C1 segment of cervical spinal cord (tissue), 14 donors: ENCODE measurements at regions not wholly inside any gene's neighbourhood (a gene's known extent, or its start where the extent isn't known, plus 50 kb on each side); places are given as distances from the start of the nearest gene placed in this dataset.
"Not testable (repeated sequence)": the region's sequence is repeated elsewhere in the genome, so short reads cannot be mapped to it uniquely, and the experiment has no call there.

ENCODE experiments used
- DNase-seq, 14 donors: peaks; one replicate each; lab custom pipeline; 2025; lab: John Stamatoyannopoulos, UW

DNA sequence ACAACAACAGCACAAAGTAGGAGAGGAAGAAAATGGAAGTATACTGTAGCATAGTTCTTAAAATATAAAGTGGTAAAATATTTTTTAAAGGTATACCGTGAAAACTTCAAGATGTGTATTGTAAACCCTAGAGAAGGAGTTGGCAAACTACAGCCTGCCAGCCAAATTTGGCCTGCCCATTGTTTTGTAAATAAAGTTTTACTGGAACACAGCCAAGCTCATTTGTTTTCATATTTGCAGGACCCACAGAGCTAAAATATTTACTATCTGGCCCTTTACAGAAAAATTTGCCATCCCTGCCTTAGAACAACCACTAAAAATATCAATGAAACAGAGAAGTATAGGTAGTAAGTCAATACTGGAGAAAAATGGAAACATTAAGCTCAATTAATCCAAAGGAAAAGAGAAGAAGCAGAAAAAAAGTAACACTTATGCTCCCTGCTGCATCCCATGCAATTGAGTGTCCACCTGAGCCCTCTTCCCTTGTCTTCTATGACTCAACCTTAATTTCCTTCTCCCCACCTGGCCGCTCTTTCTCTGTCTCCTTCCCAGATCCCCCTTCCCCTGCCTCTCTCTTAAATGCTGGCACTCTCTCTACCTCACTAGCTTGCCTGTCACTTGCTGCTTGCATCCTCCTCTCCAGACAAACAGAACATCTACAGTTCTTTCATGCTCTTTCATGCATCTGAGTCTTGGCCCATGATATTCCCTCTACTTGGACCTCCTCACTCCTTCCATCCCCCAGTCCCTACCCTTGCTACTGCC, 50.6 kb upstream of the FER start:
- DNase-seq, result no peak

- no peak for DNase-seq
Measured at GRCh38 chr5:108696407-108696806, 51.3 kb upstream of the FER start.

DNA sequence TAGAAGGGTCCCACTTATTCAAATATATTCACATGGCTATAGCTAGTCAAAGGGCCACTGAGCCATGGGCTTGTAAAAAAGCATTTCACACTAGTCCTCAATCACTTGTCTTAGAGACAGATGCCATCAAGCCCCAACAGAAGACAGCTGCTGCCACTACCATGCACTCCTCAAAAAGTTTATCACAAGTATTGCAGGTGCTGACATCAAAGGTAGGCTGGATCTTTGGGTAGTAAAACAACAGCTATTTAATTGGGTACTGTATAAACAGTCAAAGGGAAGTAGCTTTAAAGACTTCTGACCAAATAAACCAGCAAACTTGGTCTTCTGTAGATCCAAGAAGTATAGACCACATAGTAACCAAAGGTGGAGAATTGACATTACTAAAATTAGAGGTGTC, 59.2 kb upstream of the FER start:
- DNase-seq, result no peak

DNA sequence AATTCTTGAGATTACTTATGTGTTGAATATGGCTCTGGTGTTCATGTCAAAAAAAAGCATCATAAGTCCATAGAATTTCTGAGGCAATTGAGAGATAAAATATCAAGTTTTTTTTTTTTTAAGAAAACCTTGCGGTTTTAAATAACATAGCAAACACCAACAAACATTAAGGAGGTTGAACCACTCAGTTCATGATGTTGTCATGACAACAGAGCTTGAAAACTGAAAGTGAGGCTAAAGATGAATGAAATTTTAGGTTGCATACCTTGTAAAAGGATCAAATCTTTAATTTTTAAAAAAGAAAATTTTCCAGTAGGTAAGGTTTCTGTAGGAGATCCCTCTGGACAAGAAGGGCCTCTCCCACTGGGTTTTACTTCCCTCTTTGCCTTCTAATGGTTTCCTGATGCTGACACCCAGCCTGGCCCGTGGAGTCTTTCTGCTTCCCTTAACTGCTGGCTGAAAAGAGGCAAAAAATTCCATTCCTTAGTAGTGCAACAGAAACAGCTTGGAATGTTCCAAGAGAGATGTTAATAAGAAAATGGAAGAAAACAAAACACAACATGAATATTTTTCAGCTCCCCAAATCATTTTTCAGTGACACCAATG, 60.0 kb upstream of the FER start:
- DNase-seq, result peak in 1 of 14 donors; percentile 3

DNA sequence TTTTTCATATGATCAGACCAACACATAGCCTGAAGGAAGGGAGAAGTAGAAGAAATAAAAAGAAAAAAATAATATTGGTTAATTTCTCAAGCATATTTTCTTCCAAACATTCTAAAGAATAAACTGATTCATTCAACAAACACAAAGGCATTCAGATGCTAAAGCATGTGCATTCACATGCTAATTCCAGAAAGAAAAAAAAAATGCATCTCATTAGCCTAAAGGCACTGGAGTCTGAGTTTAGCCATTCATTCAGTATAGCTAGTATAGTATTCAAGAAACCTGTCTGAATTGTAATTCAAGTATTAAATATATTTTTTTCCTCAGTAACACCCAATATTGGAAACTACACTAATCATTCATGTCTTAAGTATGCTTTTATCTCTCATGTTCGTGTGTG, 61.0 kb upstream of the FER start:
- no peak for DNase-seq

GRCh38 chr5:108685448-108686216, 62.1 kb upstream of the FER start:
- DNase-seq, result not testable (repeated sequence)

- DNase-seq, result peak in 4 of 14 donors; percentile 2 to 50 (median 12)
Measured at GRCh38 chr5:108681079-108681921, 66.4 kb upstream of the FER start.

- DNase-seq, result no peak
Measured at GRCh38 chr5:108678091-108678490, 69.6 kb upstream of the FER start.

DNA sequence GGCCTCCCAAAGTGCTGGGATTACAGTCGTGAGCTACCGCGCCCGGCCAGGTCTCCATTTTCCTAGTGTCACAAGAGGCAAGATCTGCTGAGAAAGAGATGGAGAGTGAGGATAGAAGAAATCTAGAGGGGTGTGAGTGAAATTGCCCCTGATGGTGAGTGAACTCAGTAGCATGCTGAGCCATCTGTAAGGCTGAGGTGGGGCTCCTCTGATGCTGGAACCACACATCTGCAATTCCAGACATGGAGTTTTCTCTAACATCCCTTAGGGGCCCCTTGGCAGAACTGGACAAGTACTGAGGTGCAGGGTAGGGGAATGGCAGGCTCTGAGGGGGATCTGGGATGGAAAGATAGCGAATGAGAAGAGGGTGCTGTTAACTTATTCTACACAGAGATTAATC, 72.0 kb upstream of the FER start:
- DNase-seq, result no peak

GRCh38 chr5:108672639-108673038, 75.1 kb upstream of the FER start:
- no peak for DNase-seq

DNA sequence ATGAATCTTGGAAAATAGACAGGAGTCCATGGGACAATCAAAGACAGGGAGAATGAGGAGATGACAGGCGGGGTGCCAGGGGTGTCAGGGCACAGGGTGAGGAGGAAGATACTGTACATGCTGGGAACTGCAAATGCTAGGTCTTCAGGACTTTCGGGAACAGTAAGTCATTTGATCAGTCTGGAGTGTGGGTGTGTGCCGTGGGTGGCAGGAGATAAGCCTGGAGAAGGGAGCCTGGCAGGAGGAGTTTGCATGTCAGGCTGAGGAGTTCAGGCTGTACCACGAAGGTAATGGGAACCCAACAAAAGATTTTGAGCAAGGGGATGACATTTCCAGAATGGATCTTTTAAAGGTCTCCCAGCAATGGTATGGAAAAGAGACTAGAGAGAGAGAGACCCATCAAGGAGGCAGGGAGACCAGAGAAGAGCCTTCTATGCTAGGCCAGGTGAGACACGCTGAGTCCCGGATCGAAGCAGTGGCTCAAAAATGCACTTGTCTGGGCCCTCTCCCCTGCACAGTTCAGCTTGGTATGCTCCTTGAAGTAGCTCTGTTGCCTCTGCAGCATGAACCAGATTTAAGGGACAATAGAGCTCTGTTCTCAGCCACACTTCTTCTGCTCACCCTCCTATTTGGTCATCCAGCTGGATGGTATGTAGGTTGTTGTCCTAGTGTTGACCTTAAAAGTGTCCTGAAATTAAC, 77.0 kb upstream of the FER start:
- DNase-seq, result no peak

DNA sequence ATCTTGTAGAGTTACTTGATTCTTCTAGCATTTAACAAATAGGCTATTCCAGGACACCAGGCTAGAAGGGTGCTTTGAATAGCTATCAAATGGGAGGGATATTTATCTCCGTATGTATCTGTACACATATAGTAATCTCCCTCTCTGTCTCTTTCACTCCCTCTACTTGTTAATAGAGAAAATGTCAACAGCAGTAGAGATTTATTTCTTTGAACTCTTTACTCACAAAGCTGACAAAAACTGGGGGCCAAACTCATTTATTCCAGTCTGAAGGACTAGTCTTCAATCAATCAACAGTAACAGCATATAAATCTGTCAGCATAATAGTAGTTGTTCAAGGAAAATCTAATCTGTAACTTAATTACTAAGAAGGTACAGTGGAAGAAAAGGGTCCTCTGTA, 78.2 kb upstream of the FER start:
- no peak for DNase-seq

GRCh38 chr5:108661590-108662219, 86.0 kb upstream of the FER start:
- DNase-seq, result no peak

DNA sequence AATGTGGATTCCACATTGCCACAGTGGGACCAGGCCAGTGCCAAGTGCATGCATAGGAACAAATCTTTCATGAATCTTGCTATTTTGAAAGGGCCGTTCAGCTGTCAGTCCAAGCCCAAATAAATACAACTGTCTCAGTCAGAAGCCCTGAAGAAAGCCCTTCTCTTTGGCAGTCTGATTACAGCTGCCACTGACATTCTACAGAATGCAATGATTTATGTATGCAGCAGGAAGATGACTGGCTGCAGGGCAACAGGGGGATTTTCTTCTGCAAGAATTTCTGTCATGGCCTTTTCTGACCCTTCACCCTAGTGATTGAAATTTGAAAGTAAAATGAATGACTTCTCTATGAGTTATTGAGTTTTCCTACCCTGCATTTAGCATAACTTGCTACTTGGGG, 86.7 kb upstream of the FER start:
- DNase-seq, result no peak

GRCh38 chr5:108660291-108660690, 87.4 kb upstream of the FER start:
- no peak for DNase-seq

DNA sequence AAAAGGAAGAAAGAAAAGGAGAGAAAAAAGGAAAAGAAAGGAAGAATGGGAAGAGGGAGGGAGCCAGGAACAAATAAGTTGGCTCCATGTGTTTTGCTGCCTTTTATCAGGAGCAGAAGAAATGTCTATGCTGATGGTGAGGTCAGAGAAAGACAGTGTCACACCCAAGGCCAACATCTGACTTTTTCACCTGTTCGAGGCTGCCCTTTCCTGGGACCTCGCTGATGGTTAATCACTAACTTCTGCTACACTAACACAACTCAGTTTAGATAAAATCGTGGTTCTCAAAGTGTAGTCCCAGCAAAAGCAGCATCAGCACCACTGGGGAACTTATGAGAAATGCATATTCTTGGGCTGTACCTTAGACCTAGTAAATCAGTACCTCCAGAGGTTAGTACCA, 88.2 kb upstream of the FER start:
- no peak for DNase-seq

DNA sequence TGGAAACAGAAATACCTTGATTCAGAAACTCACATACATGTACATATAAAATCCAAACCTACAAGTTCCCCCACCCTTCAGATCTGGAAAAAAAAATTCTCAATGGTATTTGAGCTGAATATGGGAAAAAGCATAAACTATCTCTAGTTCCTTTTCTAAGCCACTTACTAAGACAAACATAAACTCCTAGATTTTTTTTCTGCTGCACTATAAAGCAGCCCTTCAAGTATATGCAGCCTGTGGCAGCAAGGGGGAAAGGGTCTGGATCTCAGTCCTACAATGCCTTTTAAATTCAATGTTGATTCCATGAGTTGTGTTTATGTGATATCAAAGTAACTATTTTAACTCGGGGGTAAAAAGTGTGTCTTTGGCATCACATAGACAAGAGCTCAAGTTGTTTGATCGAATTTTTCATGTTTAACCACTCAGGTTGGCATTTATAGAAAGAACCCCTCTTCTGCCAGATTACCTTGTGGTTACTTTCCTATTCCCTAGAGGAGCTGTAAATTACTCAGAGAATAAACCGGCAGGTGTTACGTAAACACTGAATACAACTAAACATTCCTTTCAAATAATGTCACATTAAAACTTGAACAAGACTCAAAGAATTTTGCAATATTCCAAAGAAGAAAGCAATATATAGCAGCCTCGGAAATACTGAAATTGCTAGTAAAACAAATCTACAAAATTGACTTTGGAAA, 91.8 kb upstream of the FER start:
- DNase-seq, result no peak

- no peak for DNase-seq
Measured at GRCh38 chr5:108654051-108654450, 93.6 kb upstream of the FER start.

DNA sequence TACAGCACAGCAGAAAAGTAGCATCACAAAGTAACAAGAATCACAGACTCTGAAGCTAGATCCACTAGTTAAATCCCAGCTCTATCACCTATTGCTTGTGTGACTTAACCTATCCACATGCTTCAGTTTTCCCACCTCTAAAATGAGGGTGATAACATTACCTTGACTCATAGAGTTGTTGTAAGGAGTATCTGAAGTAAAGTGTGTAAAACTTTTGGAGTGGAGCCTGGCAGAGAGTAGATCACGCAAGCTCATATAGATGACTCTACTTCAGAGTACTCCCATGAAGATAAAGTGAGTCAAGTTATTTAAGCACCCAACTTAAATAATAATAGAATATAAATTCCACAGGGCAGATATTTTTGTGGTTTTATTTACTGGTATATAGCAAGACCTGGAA, 94.5 kb upstream of the FER start:
- DNase-seq, result no peak

GRCh38 chr5:108650997-108651396, 96.7 kb upstream of the FER start:
- DNase-seq, result no peak
